ENCODE measurements at regions not wholly inside any gene's neighbourhood (a gene's known extent, or its start where the extent isn't known, plus 50 kb on each side); places are given as distances from the start of the nearest gene placed in this dataset.

DNA sequence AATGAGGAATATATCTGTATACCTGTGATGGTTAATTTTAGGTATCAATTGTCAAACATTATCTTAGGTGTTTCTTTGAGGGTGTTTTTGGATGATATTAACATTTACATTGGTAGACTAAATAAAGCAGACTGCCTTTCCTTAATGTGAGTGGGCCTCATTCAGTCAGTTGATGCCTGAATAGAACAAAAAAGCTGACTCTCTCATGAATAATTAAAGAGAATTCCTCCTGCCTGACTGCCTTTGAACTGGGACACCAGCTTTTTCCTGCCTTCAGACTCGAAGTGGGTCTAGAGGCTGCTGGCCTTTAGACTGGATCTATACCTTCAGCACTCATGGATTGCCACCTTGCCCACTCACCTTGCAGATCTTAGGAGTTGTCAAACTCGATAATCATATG is 117.9 kb upstream of the TMEM168 start:
- no peak for TF ChIP-seq POLR2A (IDR thresholded peaks at IDR 0.05; ENCODE audit: low read length)
- no peak for TF ChIP-seq GATA1 (IDR thresholded peaks at IDR 0.05; ENCODE audit: low read depth, low read length)

Data from erythroblast (primary cell).